Prostate gland (tissue), 2 donors: ENCODE measurements at regions not wholly inside any gene's neighbourhood (a gene's known extent, or its start where the extent isn't known, plus 50 kb on each side); places are given as distances from the start of the nearest gene placed in this dataset.
"Not testable (repeated sequence)": the region's sequence is repeated elsewhere in the genome, so short reads cannot be mapped to it uniquely, and the experiment has no call there.

ENCODE experiments used
- CTCF ChIP-seq, 4 experiments: fragments of 200-600 bp in 2 of 4; fragments of 450-650 bp in 2 of 4; sonication (generic) in 2 of 4; IDR thresholded peaks; 1 replicate in 3 of 4; 2 replicates in 1 of 4; pipeline ENCODE4 v1.5.1; 2016 to 2019; ENCODE audit warnings: antibody characterized with exemption in 4 of 4, mild to moderate bottlenecking in 2 of 4, moderate library complexity in 2 of 4
- POLR2AphosphoS5 ChIP-seq: sonication (generic); formaldehyde crosslinking; IDR thresholded peaks from one replicate; pipeline ENCODE4 v1.6.1; 2017; ENCODE audit warnings: antibody characterized with exemption

DNA sequence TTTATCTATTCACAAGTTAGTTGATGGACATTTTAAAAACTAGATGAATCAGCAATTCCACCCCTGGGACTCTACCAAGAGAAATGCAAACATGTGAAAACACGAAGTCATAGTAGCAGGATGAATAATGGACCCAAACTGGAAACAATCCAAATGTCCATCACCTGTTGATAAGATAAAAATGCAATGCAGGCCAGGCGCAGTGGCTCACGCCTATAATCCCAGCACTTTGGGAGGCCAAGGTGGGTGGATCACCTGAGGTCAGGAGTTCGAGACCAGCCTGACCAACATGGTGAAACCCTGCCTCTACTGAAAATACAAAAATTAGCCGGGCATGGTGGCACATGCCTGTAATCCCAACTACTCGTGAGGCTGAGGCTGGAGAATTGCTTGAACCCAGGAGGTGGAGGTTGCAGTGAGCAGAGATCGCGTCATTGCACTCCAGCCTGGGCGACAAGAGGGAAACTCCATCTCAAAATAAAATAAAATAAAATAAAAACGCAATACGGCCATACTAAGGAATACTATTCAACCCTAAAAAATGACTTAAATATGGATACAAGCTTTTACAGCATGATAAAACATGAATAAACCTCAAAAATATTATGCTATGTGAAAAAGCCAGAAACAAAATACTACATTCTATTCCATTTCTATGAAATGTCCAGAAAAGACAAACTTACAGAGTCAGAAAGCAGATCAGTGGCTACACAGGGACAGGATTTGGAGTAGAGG lies 61.6 kb upstream of the BACH2 start:
- not testable (repeated sequence) for TF ChIP-seq CTCF (IDR thresholded peaks at IDR 0.05); POLR2AphosphoS5
